Inflammatory macrophage treated with lipopolysaccharide for 4 hours (primary cell): ENCODE measurements at regions not wholly inside any gene's neighbourhood (a gene's known extent, or its start where the extent isn't known, plus 50 kb on each side); places are given as distances from the start of the nearest gene placed in this dataset.
"Not testable (repeated sequence)": the region's sequence is repeated elsewhere in the genome, so short reads cannot be mapped to it uniquely, and the experiment has no call there.

ENCODE experiments used
- DNase-seq: peaks from one replicate; pipeline ENCODE4 v3.0.0-alpha.2; 2020

DNA sequence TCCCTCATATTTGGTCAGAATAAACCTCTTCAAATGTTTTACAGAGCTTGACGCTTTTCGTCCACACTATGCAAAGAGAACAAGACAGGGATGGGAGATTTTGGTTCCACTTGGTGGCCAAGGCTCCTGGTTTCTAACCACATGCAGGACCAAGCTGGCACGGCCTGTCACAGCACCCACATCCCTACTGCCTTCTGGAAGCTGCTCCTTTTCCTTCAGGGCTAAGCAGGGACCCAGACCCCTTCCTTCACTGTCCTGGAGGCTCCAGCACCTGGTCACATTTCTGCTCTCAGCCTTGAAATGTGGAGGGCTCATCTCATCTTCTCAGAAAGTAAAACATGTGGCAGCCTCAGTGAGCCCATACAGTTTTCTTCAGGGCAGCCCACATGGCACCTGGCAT, 50.4 kb upstream of the ARHGEF7 start:
- no peak for DNase-seq

GRCh38 chr13:111062966-111063365, 52.1 kb upstream of the ARHGEF7 start:
- DNase-seq = no peak

DNA sequence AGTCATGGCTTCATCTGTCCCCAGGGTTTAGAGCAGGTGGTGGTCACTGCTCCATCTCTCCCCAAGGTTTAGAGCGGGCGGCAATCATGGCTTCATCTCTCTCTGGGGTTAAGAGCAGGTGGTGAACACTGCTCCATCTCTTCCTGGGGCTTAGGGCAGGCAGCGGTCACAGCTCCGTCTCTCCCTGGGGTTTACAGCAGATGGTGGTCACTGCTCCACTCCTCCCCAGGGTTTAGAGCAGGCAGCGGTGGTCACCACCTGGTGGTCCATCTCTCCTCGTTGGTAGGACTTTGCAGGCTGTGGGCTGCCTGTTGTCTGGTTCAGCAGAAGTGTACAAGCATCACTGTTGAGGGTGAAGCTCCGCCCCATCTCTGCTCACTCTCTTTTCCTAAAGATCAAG, 52.8 kb upstream of the ARHGEF7 start:
- DNase-seq = no peak

- DNase-seq = no peak
Measured at GRCh38 chr13:111061358-111062045, 53.6 kb upstream of the ARHGEF7 start.

- DNase-seq = no peak
Measured at GRCh38 chr13:111060237-111060919, 54.7 kb upstream of the ARHGEF7 start.

GRCh38 chr13:111058796-111059506, 56.2 kb upstream of the ARHGEF7 start:
- DNase-seq = no peak

DNA sequence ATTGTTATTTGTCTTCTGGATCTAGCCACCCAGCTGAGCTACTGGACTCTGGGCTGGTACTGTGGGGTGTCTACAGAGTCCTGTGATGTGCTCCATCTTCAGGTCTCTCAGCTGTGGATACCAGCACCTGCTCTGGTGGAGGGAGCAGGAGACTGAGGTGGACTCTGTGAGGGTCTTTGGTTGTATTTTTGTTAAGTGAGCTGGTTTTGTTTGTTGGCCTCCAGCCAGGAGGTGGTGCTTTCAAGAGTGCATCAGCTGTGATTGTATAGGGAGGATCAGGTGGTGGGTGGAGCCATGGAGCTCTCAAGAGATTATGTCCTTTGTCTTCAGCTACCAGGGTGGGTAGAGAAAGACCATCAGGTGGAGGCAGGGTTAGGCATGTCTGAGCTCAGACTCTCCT, 56.8 kb upstream of the ARHGEF7 start:
- DNase-seq = not testable (repeated sequence)

GRCh38 chr13:111051726-111052232, 63.3 kb upstream of the ARHGEF7 start:
- DNase-seq = not testable (repeated sequence)

DNA sequence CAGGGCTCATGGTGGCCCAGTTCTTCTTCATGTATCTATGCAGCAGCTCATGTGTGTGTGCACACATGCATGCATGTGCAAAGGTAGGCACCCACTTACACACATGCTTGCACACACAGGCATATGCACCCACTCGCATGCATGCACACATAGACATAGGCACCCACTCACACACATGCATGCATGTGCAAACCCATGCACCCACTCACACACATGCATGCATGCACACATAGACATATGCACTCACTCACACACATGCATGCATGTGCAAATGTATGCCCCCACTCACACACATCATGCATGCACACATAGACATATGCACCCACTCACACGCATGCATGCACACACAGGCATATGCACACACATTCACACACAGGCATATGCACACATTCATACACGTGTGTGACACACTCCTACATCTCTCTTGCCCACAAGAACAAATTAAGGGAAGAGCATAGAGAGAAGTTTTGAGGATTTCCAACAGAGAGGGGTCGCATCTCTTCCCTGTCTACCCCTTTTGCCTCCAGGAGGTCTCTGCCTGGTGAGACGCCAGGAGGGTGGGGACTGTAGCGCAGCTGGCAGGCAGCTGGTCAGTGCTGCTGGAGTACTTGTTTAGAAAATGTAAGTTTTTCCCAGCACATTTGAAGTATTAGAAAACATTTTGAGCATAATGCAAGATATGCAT, 63.9 kb upstream of the ARHGEF7 start:
- DNase-seq = no peak

GRCh38 chr13:111050539-111050879, 64.6 kb upstream of the ARHGEF7 start:
- DNase-seq = no peak

DNA sequence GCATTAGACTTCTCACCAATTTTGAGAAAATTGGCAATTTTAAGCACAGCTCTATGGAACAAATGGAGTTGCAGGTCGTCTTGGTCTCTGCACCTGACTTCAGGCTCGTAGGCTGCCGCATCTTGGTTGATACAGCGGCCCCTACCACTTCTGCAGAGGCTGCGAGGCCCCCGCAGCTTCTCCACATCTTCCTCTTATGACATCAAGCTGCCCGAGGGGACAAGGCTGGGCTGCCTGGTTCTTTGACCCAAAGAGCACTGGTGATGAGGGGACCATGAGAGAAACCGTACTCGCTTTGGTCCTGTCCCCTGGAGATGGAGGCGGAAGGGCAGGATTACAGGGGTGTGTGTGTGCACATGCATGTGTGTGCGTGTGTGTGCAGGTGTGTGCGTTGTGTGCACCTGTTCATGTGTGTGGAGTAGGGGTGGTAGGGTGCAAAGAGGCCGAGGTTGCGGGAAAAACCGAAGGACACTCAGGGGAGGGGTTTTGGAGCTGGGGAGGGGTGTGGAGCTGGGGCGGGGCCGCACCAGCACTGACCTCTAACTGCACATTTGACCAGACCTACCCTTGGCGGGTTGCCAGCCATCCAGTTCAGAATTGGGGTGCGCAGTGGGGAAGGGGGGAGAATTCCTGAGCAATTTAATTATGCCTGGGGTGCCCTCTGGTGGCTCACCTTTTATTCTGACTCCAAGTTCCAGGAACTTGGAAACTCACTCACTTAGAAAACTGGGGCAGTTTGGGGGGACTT, 65.1 kb upstream of the ARHGEF7 start:
- DNase-seq = peak; percentile 22

DNA sequence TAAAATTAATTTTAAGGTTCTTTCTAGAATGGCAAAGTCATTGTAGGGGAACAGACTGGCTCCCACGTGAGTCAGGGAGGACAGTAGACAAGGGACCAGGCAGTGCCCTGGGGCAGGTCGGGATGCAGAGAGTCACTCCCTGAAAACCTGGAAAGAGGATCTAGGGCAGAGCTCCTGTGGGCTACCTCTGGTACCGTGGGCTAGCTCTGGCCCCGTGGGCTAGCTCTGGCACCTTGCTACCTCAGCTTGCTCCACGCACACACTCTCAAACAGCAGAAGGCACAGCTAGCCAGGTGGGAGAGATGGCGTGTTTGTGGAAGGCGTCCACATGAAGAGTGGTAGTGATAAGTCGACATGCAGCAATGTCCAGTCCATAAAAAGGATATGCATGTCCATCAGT, 66.7 kb upstream of the ARHGEF7 start:
- DNase-seq = no peak

GRCh38 chr13:111047326-111047725, 67.8 kb upstream of the ARHGEF7 start:
- peak; percentile 66 for DNase-seq

DNA sequence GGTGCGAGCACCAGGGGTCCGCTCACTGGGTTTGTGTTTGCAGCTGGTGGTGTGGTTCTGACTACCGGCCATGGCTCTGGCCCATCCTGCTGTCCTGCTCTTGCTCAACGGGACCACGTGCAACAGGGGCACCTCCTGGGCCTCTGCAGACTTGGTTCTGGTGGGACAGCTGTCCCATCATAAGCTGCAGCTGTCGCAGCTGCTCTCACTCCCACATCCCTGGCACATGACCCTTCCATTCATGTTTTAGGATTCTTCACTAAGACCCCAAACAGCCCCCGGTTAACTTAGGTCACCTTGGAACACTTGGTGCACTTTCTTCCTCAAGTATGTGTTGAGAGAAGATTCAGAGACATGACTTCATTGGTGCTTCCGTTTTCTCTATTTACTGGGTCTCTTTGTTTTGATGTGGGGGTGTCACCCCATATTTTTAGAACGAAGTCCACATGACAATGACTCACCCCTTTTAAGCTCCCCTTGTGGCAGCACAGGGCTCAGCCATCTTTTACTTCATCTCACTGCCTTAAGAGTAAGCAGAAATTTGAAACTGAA, 68.4 kb upstream of the ARHGEF7 start:
- DNase-seq = peak; percentile 92

DNA sequence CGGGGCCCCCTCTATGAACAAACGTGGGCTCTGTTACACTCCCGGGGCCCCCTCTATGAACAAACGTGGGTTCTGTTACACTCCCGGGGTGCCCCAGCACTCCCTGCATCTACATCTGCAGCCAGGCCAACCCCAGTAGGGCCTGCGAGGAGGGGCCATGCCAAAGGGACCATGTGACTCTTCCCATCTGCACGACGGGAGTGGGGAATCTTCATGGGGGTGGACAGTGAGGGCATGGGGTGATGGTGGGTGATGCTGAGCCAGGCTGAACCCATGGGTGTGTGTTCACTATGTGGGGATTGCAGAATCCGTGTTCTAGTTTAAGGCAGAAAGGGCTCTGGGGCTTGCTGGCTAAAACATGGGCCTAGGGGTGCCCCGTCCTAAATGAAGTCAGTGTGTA, 69.9 kb upstream of the ARHGEF7 start:
- no peak for DNase-seq

GRCh38 chr13:111044087-111044830, 70.9 kb upstream of the ARHGEF7 start:
- DNase-seq = no peak

DNA sequence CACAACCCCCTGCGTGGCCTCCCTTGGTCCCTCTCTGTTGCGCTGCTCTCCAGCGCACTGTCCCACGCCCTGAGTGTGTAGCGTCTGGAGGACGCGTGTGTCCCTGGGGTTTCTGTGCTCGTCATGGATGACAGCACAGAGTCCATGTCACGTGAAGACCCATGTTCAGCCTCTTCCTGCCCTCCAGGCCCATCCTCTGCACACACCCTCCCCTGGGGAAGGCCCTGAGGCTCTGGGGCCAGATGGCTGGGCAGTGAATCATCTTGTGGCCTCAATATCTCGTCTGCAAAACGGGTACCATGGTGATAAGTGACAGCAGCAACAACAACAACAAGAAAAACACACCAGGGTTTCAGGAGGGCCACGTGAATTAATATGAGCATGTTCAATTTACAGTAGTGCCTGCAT, 71.5 kb upstream of the ARHGEF7 start:
- no peak for DNase-seq

- no peak for DNase-seq
Measured at GRCh38 chr13:111042661-111043226, 72.4 kb upstream of the ARHGEF7 start.

- DNase-seq = no peak
Measured at GRCh38 chr13:111040830-111041229, 74.3 kb upstream of the ARHGEF7 start.

DNA sequence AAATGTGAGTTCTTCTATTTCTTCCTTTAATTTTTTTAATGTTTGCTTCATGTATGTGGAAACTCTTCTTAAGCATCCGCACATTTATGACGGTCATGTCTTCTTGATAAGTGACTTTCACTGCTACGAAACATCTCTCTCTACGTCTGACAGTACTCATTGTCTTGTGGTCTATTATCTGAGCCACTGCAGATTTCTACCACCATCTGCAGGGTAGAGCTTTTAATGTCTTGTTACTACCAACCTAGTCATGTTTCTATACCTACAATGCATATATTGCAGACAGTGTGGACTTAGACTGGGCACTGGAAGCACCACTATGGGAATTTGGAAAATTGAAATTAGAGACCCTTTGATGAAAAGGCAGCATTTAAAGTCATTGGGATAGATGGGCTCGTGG, 75.4 kb upstream of the ARHGEF7 start:
- no peak for DNase-seq

GRCh38 chr13:111038887-111039286, 76.2 kb upstream of the ARHGEF7 start:
- DNase-seq = no peak
